Endothelial cell of umbilical vein (primary cell): ENCODE measurements at regions not wholly inside any gene's neighbourhood (a gene's known extent, or its start where the extent isn't known, plus 50 kb on each side); places are given as distances from the start of the nearest gene placed in this dataset.

Experiments
- CTCF ChIP-seq, 2 donors: IDR thresholded peaks; 1 replicate in 1 of 2; 2 replicates in 1 of 2; pipeline ENCODE4 v1.5.1; 2011; ENCODE audit warnings: low read length in 2 of 2, mild to moderate bottlenecking in 2 of 2, moderate library complexity in 2 of 2, control low read depth in 1 of 2, inconsistent platforms in 1 of 2, low read depth in 1 of 2; ENCODE audit not compliant: insufficient read depth in 1 of 2; ENCODE audit errors: extremely low read depth in 1 of 2
- POLR2A ChIP-seq: IDR thresholded peaks from 2 replicates; pipeline ENCODE4 v1.6.1; 2012; ENCODE audit warnings: low read depth, mild to moderate bottlenecking, control low read depth, low read length

GRCh38 chr17:51461578-51462004, 201.2 kb downstream of the UTP18 start:
- no peak for TF ChIP-seq POLR2A
- peak; percentile 83 to 88 for TF ChIP-seq CTCF (IDR thresholded peaks at IDR 0.05; ENCODE audit: extremely low read depth in 1 of 2, insufficient read depth in 1 of 2, low read depth in 1 of 2, low read length in 2 of 2)
